ENCODE measurements at regions not wholly inside any gene's neighbourhood (a gene's known extent, or its start where the extent isn't known, plus 50 kb on each side); places are given as distances from the start of the nearest gene placed in this dataset.
"Not testable (repeated sequence)": the region's sequence is repeated elsewhere in the genome, so short reads cannot be mapped to it uniquely, and the experiment has no call there.

GRCh38 chr20:30503992-30504570 lies 753.4 kb upstream of the DEFB115 start:
- no peaks in the 10 kb centered on the region; the same call in 1 of the 2 replicates for H3K4me1 Mint-ChIP-seq (ENCODE audit: low read depth)
- no peaks in the 10 kb centered on the region; the same call in 1 of the 2 replicates for H3K27me3 Mint-ChIP-seq (ENCODE audit: insufficient read depth)
- H3K27ac Mint-ChIP-seq = no peak overlapping the region
- H3K36me3 Mint-ChIP-seq (ENCODE audit: low read depth) = no peaks in the 10 kb centered on the region
- DNase-seq = no peak
- no peak for TF ChIP-seq CTCF (IDR thresholded peaks at IDR 0.05)
- no peaks in the 10 kb centered on the region; the same call in 1 of the 2 replicates for H3K9me3 Mint-ChIP-seq
- H3K4me3 Mint-ChIP-seq = no peak overlapping the region

- no peak for TF ChIP-seq CTCF (IDR thresholded peaks at IDR 0.05)
- Mint-ChIP-seq H3K27me3 (ENCODE audit: insufficient read depth) (no peaks in the 10 kb centered on the region; the same call in 1 of the 2 replicates), H3K9me3 (no peaks in the 10 kb centered on the region; the same call in 1 of the 2 replicates), H3K27ac (no peak overlapping the region), H3K36me3 (ENCODE audit: low read depth) (no peaks in the 10 kb centered on the region), H3K4me3 (no peak overlapping the region), H3K4me1 (ENCODE audit: low read depth) (no peaks in the 10 kb centered on the region; the same call in 1 of the 2 replicates)
- DNase-seq = no peak
Measured at GRCh38 chr20:30505566-30505965, 751.9 kb upstream of the DEFB115 start.

GRCh38 chr20:30506100-30506499 lies 751.4 kb upstream of the DEFB115 start:
- DNase-seq = no peak
- Mint-ChIP-seq H3K27ac (no peak overlapping the region), H3K4me1 (ENCODE audit: low read depth) (no peaks in the 10 kb centered on the region; the same call in 1 of the 2 replicates), H3K27me3 (ENCODE audit: insufficient read depth) (no peaks in the 10 kb centered on the region; the same call in 1 of the 2 replicates), H3K4me3 (no peak overlapping the region), H3K36me3 (ENCODE audit: low read depth) (no peaks in the 10 kb centered on the region), H3K9me3 (peaks cover 4% of the 10 kb centered on the region)
- TF ChIP-seq CTCF (IDR thresholded peaks at IDR 0.05) = no peak

- DNase-seq; H3K4me3 Mint-ChIP-seq; H3K4me1 Mint-ChIP-seq (ENCODE audit: low read depth); H3K27ac Mint-ChIP-seq; H3K36me3 Mint-ChIP-seq (ENCODE audit: low read depth); H3K27me3 Mint-ChIP-seq (ENCODE audit: insufficient read depth): not testable (repeated sequence)
- H3K9me3 Mint-ChIP-seq = peaks cover 14% of the 10 kb centered on the region
Measured at GRCh38 chr20:30508382-30508781, 749.1 kb upstream of the DEFB115 start.

- Mint-ChIP-seq H3K27me3 (ENCODE audit: insufficient read depth) (peaks cover 13% of the 10 kb centered on the region), H3K9me3 (peaks cover 26% of the 10 kb centered on the region)
- no peak for TF ChIP-seq CTCF (IDR thresholded peaks at IDR 0.05)
Measured at GRCh38 chr20:30511322-30512030, 746.0 kb upstream of the DEFB115 start.

GRCh38 chr20:30513050-30513628 lies 744.3 kb upstream of the DEFB115 start:
- Mint-ChIP-seq H3K9me3 (peaks cover 26% of the 10 kb centered on the region), H3K27me3 (ENCODE audit: insufficient read depth) (peaks cover 13% of the 10 kb centered on the region), H3K4me3 (no peak overlapping the region), H3K4me1 (ENCODE audit: low read depth) (no peaks in the 10 kb centered on the region; the same call in 1 of the 2 replicates), H3K36me3 (ENCODE audit: low read depth) (peaks cover 6% of the 10 kb centered on the region), H3K27ac (no peak overlapping the region)
- no peak for DNase-seq
- no peak for TF ChIP-seq CTCF (IDR thresholded peaks at IDR 0.05)

More at GRCh38 chr20:30511322-30512030, 746.0 kb upstream of the DEFB115 start:
- Mint-ChIP-seq H3K27ac (no peak overlapping the region), H3K4me1 (ENCODE audit: low read depth) (no peaks in the 10 kb centered on the region; the same call in 1 of the 2 replicates), H3K4me3 (no peak overlapping the region), H3K36me3 (ENCODE audit: low read depth) (peaks cover 6% of the 10 kb centered on the region)
- no peak for DNase-seq

- not testable (repeated sequence) for H3K4me1 Mint-ChIP-seq (ENCODE audit: low read depth); DNase-seq; H3K27ac Mint-ChIP-seq; H3K36me3 Mint-ChIP-seq (ENCODE audit: low read depth); H3K4me3 Mint-ChIP-seq
- Mint-ChIP-seq H3K27me3 (ENCODE audit: insufficient read depth) (peaks cover 13% of the 10 kb centered on the region), H3K9me3 (peaks cover 23% of the 10 kb centered on the region)
Measured at GRCh38 chr20:30515915-30516314, 741.5 kb upstream of the DEFB115 start.

- not testable (repeated sequence) for H3K9me3 Mint-ChIP-seq; H3K4me3 Mint-ChIP-seq; H3K27ac Mint-ChIP-seq; H3K4me1 Mint-ChIP-seq (ENCODE audit: low read depth); DNase-seq; H3K36me3 Mint-ChIP-seq (ENCODE audit: low read depth)
- H3K27me3 Mint-ChIP-seq (ENCODE audit: insufficient read depth) = peaks cover 13% of the 10 kb centered on the region
Measured at GRCh38 chr20:30518906-30519305, 738.6 kb upstream of the DEFB115 start.

Measured in HFFc6 (cell line).